GM18520 (cell line): ENCODE measurements at regions not wholly inside any gene's neighbourhood (a gene's known extent, or its start where the extent isn't known, plus 50 kb on each side); places are given as distances from the start of the nearest gene placed in this dataset.

Experiments
- ATAC-seq: cut with Tn5 transposase; IDR thresholded peaks from one replicate; pipeline ENCODE4 v1.9.1; 2021; ENCODE audit not compliant: unreplicated experiment

GRCh38 chr11:71357414-71357813 is 90.8 kb downstream of the DHCR7 start:
- ATAC-seq, result no peak

GRCh38 chr11:71356904-71357303 is 91.3 kb downstream of the DHCR7 start:
- ATAC-seq, result no peak

GRCh38 chr11:71356280-71356876 is 91.8 kb downstream of the DHCR7 start:
- no peak for ATAC-seq

- no peak for ATAC-seq
These were observed 92.9 kb downstream of the DHCR7 start for GRCh38 chr11:71355281-71355680.

- ATAC-seq, result no peak
These were observed 93.6 kb downstream of the DHCR7 start for GRCh38 chr11:71354394-71355105.

GRCh38 chr11:71352748-71353147 is 95.4 kb downstream of the DHCR7 start:
- no peak for ATAC-seq

GRCh38 chr11:71352226-71352625 is 96.0 kb downstream of the DHCR7 start:
- ATAC-seq, result no peak

GRCh38 chr11:71349627-71350026 is 97.2 kb upstream of the SHANK2 start:
- ATAC-seq, result no peak

GRCh38 chr11:71343828-71344400 is 91.5 kb upstream of the SHANK2 start:
- no peak for ATAC-seq

GRCh38 chr11:71342951-71343827 is 90.8 kb upstream of the SHANK2 start:
- no peak for ATAC-seq

- no peak for ATAC-seq
These were observed 89.7 kb upstream of the SHANK2 start for GRCh38 chr11:71342116-71342515.

- ATAC-seq, result no peak
These were observed 89.2 kb upstream of the SHANK2 start for GRCh38 chr11:71341596-71341995.

- no peak for ATAC-seq
These were observed 88.8 kb upstream of the SHANK2 start for GRCh38 chr11:71341173-71341572.

- ATAC-seq, result no peak
These were observed 87.8 kb upstream of the SHANK2 start for GRCh38 chr11:71340086-71340606.

- no peak for ATAC-seq
These were observed 87.1 kb upstream of the SHANK2 start for GRCh38 chr11:71339396-71339881.

GRCh38 chr11:71338801-71339395 is 86.5 kb upstream of the SHANK2 start:
- ATAC-seq, result no peak

GRCh38 chr11:71336996-71337754 is 84.8 kb upstream of the SHANK2 start:
- ATAC-seq, result no peak

GRCh38 chr11:71336176-71336995 is 84.0 kb upstream of the SHANK2 start:
- no peak for ATAC-seq

- no peak for ATAC-seq
These were observed 83.0 kb upstream of the SHANK2 start for GRCh38 chr11:71335371-71335770.
